ENCODE measurements at regions not wholly inside any gene's neighbourhood (a gene's known extent, or its start where the extent isn't known, plus 50 kb on each side); places are given as distances from the start of the nearest gene placed in this dataset.

- no peaks in the 10 kb centered on the region for H3K4me1 Mint-ChIP-seq
- no peaks in the 10 kb centered on the region for H3K27me3 Mint-ChIP-seq (ENCODE audit: low read depth, poor library complexity)
- TF ChIP-seq, protein P1, sequence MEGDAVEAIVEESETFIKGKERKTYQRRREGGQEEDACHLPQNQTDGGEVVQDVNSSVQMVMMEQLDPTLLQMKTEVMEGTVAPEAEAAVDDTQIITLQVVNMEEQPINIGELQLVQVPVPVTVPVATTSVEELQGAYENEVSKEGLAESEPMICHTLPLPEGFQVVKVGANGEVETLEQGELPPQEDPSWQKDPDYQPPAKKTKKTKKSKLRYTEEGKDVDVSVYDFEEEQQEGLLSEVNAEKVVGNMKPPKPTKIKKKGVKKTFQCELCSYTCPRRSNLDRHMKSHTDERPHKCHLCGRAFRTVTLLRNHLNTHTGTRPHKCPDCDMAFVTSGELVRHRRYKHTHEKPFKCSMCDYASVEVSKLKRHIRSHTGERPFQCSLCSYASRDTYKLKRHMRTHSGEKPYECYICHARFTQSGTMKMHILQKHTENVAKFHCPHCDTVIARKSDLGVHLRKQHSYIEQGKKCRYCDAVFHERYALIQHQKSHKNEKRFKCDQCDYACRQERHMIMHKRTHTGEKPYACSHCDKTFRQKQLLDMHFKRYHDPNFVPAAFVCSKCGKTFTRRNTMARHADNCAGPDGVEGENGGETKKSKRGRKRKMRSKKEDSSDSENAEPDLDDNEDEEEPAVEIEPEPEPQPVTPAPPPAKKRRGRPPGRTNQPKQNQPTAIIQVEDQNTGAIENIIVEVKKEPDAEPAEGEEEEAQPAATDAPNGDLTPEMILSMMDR (IDR thresholded peaks at IDR 0.05) = no peak
- no peaks in the 10 kb centered on the region for H3K36me3 Mint-ChIP-seq (ENCODE audit: low read depth)
- no peaks in the 10 kb centered on the region for H3K9me3 Mint-ChIP-seq
- H3K4me3 Mint-ChIP-seq = no peak overlapping the region
- DNase-seq = no peak
- H3K27ac Mint-ChIP-seq = no peak overlapping the region
Observed at GRCh38 chr14:43765474-43765873, 741.6 kb downstream of the FSCB start.

- no peak for DNase-seq
- H3K27ac Mint-ChIP-seq = no peak overlapping the region
- H3K36me3 Mint-ChIP-seq (ENCODE audit: low read depth) = no peaks in the 10 kb centered on the region
- no peaks in the 10 kb centered on the region for H3K4me1 Mint-ChIP-seq
- TF ChIP-seq, protein P1 (IDR thresholded peaks at IDR 0.05) = no peak
- H3K27me3 Mint-ChIP-seq (ENCODE audit: low read depth, poor library complexity) = no peaks in the 10 kb centered on the region
- no peaks in the 10 kb centered on the region for H3K9me3 Mint-ChIP-seq
- H3K4me3 Mint-ChIP-seq = no peak overlapping the region
Observed at GRCh38 chr14:43764433-43764832, 742.6 kb downstream of the FSCB start.

DNA sequence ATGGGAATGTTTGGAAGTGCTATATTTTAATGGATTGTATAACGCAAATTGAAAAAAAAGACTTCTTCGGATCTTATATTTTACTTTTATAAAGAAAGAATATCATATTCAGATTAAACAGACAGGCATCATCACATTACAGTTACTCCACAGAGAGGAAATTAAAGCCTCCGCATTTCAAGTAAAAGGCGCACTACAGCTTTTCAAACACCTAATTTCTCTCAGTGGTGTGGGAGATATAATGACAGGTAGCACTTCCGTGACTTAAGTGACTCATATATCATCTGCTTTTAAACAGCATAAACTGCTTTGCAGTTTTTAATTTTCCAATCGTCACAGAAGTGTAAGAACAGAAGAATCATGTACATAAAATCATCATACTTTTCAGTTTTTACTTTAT lies 751.4 kb downstream of the FSCB start:
- TF ChIP-seq, protein P1 (IDR thresholded peaks at IDR 0.05) = no peak
- Mint-ChIP-seq H3K27me3 (ENCODE audit: low read depth, poor library complexity) (no peaks in the 10 kb centered on the region), H3K4me3 (no peak overlapping the region), H3K4me1 (no peaks in the 10 kb centered on the region), H3K27ac (no peak overlapping the region), H3K36me3 (ENCODE audit: low read depth) (no peaks in the 10 kb centered on the region), H3K9me3 (no peaks in the 10 kb centered on the region)
- DNase-seq = no peak

- Mint-ChIP-seq H3K4me1 (no peaks in the 10 kb centered on the region), H3K27ac (no peak overlapping the region), H3K36me3 (ENCODE audit: low read depth) (no peaks in the 10 kb centered on the region), H3K27me3 (ENCODE audit: low read depth, poor library complexity) (no peaks in the 10 kb centered on the region), H3K9me3 (no peaks in the 10 kb centered on the region), H3K4me3 (no peak overlapping the region)
- TF ChIP-seq, protein P1 (IDR thresholded peaks at IDR 0.05) = no peak
- no peak for DNase-seq
Observed at GRCh38 chr14:43754838-43755237, 752.2 kb downstream of the FSCB start.

GRCh38 chr14:43745746-43746145 lies 761.3 kb downstream of the FSCB start:
- Mint-ChIP-seq H3K4me1 (no peaks in the 10 kb centered on the region), H3K4me3 (no peak overlapping the region), H3K27me3 (ENCODE audit: low read depth, poor library complexity) (no peaks in the 10 kb centered on the region), H3K36me3 (ENCODE audit: low read depth) (no peaks in the 10 kb centered on the region), H3K27ac (no peak overlapping the region), H3K9me3 (no peaks in the 10 kb centered on the region)
- TF ChIP-seq, protein P1 (IDR thresholded peaks at IDR 0.05) = no peak
- no peak for DNase-seq

- Mint-ChIP-seq H3K36me3 (ENCODE audit: low read depth) (no peaks in the 10 kb centered on the region), H3K27ac (peak overlapping the region; percentile 25), H3K4me1 (peaks cover 6% of the 10 kb centered on the region), H3K4me3 (no peak overlapping the region), H3K9me3 (no peaks in the 10 kb centered on the region), H3K27me3 (ENCODE audit: low read depth, poor library complexity) (no peaks in the 10 kb centered on the region)
- DNase-seq = no peak
- TF ChIP-seq, protein P1 (IDR thresholded peaks at IDR 0.05) = no peak
Observed at GRCh38 chr14:43735932-43736331, 771.2 kb downstream of the FSCB start.

Data from nephron progenitor cell (in vitro differentiated cells).